ENCODE measurements at regions not wholly inside any gene's neighbourhood (a gene's known extent, or its start where the extent isn't known, plus 50 kb on each side); places are given as distances from the start of the nearest gene placed in this dataset.

- TF ChIP-seq SUZ12 (IDR thresholded peaks at IDR 0.05; ENCODE audit: low read length), result no peak
- no peak for TF ChIP-seq EGR1 (IDR thresholded peaks at IDR 0.05; ENCODE audit: borderline replicate concordance, low read depth, low read length)
- TF ChIP-seq CTCF (IDR thresholded peaks at IDR 0.05; ENCODE audit: control extremely low read depth in 1 of 3, insufficient read depth in 1 of 3, low read depth in 1 of 3, low read length in 3 of 3), result no peak
- TF ChIP-seq ZNF274 (IDR thresholded peaks at IDR 0.05; ENCODE audit: borderline replicate concordance, extremely low read depth, low read length), result no peak
Observed at GRCh38 chr18:41870191-41870590, 84.8 kb upstream of the PIK3C3 start.

Data from H1 (cell line).